K562 (cell line): ENCODE measurements at regions not wholly inside any gene's neighbourhood (a gene's known extent, or its start where the extent isn't known, plus 50 kb on each side); places are given as distances from the start of the nearest gene placed in this dataset.

ENCODE experiments used
- GTF2B ChIP-seq: IDR thresholded peaks from 2 replicates; pipeline ENCODE4 v1.6.1; 2011; ENCODE audit not compliant: insufficient read length; ENCODE audit errors: extremely low read depth
- ZFP91 ChIP-seq: sonication (generic); formaldehyde crosslinking; IDR thresholded peaks from 2 replicates; pipeline ENCODE4 v1.8.0; 2022; ENCODE audit warnings: mild to moderate bottlenecking, missing genetic modification reagents
- ZNF311 ChIP-seq: fragments of 250-450 bp; sonication (Bioruptor Pico); IDR thresholded peaks from 2 replicates; pipeline ENCODE4 v1.4.0; 2020; ENCODE audit warnings: mild to moderate bottlenecking, moderate library complexity
- ZNF644 ChIP-seq: fragments of 200-800 bp; sonication (Bioruptor generic); IDR thresholded peaks from 2 replicates; pipeline ENCODE4 v1.6.1; 2016; ENCODE audit warnings: low read depth, missing genetic modification characterization, missing compliant biosample characterization
- TF ChIP-seq, protein P1 (sequence below), 2 experiments: IDR thresholded peaks in 1 of 2; conservative IDR thresholded peaks in 1 of 2; 2 replicates each; pipeline ENCODE4 v1.6.1; 2016; ENCODE audit warnings: low read depth in 2 of 2, mild to moderate bottlenecking in 1 of 2, missing compliant biosample characterization in 1 of 2, missing genetic modification characterization in 1 of 2, moderate library complexity in 1 of 2

GRCh38 chr10:78934532-78934898 lies 134.3 kb upstream of the ZMIZ1 start (continued):
- TF ChIP-seq GTF2B (no peak), ZNF311 (CRISPR knock-in tag) (no peak), ZNF644 (tag) (no peak), ZFP91 (CRISPR knock-in tag) (no peak)
- TF ChIP-seq, protein P1, sequence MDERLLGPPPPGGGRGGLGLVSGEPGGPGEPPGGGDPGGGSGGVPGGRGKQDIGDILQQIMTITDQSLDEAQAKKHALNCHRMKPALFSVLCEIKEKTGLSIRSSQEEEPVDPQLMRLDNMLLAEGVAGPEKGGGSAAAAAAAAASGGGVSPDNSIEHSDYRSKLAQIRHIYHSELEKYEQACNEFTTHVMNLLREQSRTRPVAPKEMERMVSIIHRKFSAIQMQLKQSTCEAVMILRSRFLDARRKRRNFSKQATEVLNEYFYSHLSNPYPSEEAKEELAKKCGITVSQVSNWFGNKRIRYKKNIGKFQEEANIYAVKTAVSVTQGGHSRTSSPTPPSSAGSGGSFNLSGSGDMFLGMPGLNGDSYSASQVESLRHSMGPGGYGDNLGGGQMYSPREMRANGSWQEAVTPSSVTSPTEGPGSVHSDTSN (CRISPR knock-in tag; IDR thresholded peaks at IDR 0.05; ENCODE audit: low read depth): no peak
- TF ChIP-seq, protein P1 (tag; conservative IDR thresholded peaks at IDR 0.05; ENCODE audit: low read depth): no peak
